KMS-11 (cell line): ENCODE measurements at regions not wholly inside any gene's neighbourhood (a gene's known extent, or its start where the extent isn't known, plus 50 kb on each side); places are given as distances from the start of the nearest gene placed in this dataset.

Source experiments
- H2AFZ ChIP-seq: fragments of 200-600 bp; sonication (generic); 2 replicates; pipeline ENCODE4 v1.6.1; 2016; ENCODE audit warnings: antibody characterized with exemption, mixed run types, low read depth
- H3K27ac ChIP-seq: fragments of 200-600 bp; sonication (generic); 2 replicates; pipeline ENCODE4 v1.6.1; 2016; ENCODE audit warnings: mild to moderate bottlenecking, mixed run types
- H3K27me3 ChIP-seq: fragments of 200-600 bp; sonication (generic); 2 replicates; pipeline ENCODE4 v1.6.1; 2017; ENCODE audit warnings: mild to moderate bottlenecking, low read depth, mixed run types, moderate library complexity; ENCODE audit not compliant: insufficient read depth
- H3K36me3 ChIP-seq: fragments of 200-600 bp; sonication (generic); 2 replicates; pipeline ENCODE4 v1.6.1; 2017; ENCODE audit warnings: mild to moderate bottlenecking, mixed run types; ENCODE audit not compliant: insufficient read depth
- H3K4me1 ChIP-seq: fragments of 200-600 bp; sonication (generic); 2 replicates; pipeline ENCODE4 v1.6.1; 2016; ENCODE audit warnings: mild to moderate bottlenecking, low read depth, mixed run types; ENCODE audit not compliant: poor library complexity, severe bottlenecking
- H3K4me2 ChIP-seq: fragments of 200-600 bp; sonication (generic); 2 replicates; pipeline ENCODE4 v1.7.0; 2016; ENCODE audit warnings: mild to moderate bottlenecking, mixed run types
- H3K4me3 ChIP-seq: fragments of 200-600 bp; sonication (generic); IDR thresholded peaks from 2 replicates; pipeline ENCODE4 v1.6.1; 2017; ENCODE audit warnings: low read depth, low read length, mixed read lengths; ENCODE audit not compliant: insufficient read depth
- H3K79me2 ChIP-seq: fragments of 200-600 bp; sonication (generic); 2 replicates; pipeline ENCODE4 v1.6.1; 2016; ENCODE audit warnings: low read depth, mixed run types; ENCODE audit not compliant: insufficient read depth
- H3K9ac ChIP-seq: fragments of 200-600 bp; sonication (generic); 2 replicates; pipeline ENCODE4 v1.6.1; 2016; ENCODE audit warnings: mild to moderate bottlenecking, mixed run types
- H4K20me1 ChIP-seq: fragments of 200-600 bp; sonication (generic); 2 replicates; pipeline ENCODE4 v1.6.1; 2016; ENCODE audit warnings: mild to moderate bottlenecking, mixed run types; ENCODE audit not compliant: insufficient read depth
- TF ChIP-seq, protein P1 (sequence below): fragments of 200-600 bp; sonication (generic); conservative IDR thresholded peaks from 2 replicates; pipeline ENCODE4 v1.6.1; 2017; ENCODE audit warnings: low read depth, mild to moderate bottlenecking, antibody characterized with exemption, low read length, moderate library complexity, mixed read lengths

DNA sequence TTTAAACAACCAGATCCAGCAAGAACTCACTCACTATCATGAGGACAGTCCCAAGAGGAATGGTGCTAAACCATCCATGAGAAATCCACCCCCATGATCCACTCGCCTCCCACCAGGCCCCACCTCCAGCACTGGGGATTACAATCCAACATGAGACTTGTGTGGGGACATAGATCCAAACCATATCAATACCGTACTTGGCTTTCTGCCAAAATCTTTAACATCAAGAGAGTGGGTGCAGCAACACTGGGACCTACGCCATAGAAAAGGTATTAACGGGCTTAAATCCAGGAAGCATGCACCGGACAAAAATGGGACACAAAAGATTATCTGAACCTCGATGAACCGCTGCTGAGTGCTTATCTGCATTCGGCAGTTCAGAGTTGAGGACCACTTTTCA is 322.3 kb upstream of the ARID1B start:
- no peaks in the 10 kb centered on the region for H3K79me2 ChIP-seq
- no peak overlapping the region for H3K4me2 ChIP-seq
- H3K4me1 ChIP-seq = no peaks in the 10 kb centered on the region
- no peak overlapping the region for H3K27ac ChIP-seq
- H4K20me1 ChIP-seq = no peaks in the 10 kb centered on the region
- no peaks in the 10 kb centered on the region for H3K36me3 ChIP-seq
- no peak overlapping the region for H2AFZ ChIP-seq
- H3K9ac ChIP-seq = no peak overlapping the region
- H3K27me3 ChIP-seq = no peaks in the 10 kb centered on the region
- TF ChIP-seq, protein P1, sequence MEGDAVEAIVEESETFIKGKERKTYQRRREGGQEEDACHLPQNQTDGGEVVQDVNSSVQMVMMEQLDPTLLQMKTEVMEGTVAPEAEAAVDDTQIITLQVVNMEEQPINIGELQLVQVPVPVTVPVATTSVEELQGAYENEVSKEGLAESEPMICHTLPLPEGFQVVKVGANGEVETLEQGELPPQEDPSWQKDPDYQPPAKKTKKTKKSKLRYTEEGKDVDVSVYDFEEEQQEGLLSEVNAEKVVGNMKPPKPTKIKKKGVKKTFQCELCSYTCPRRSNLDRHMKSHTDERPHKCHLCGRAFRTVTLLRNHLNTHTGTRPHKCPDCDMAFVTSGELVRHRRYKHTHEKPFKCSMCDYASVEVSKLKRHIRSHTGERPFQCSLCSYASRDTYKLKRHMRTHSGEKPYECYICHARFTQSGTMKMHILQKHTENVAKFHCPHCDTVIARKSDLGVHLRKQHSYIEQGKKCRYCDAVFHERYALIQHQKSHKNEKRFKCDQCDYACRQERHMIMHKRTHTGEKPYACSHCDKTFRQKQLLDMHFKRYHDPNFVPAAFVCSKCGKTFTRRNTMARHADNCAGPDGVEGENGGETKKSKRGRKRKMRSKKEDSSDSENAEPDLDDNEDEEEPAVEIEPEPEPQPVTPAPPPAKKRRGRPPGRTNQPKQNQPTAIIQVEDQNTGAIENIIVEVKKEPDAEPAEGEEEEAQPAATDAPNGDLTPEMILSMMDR = no peak
- no peak overlapping the region for H3K4me3 ChIP-seq

DNA sequence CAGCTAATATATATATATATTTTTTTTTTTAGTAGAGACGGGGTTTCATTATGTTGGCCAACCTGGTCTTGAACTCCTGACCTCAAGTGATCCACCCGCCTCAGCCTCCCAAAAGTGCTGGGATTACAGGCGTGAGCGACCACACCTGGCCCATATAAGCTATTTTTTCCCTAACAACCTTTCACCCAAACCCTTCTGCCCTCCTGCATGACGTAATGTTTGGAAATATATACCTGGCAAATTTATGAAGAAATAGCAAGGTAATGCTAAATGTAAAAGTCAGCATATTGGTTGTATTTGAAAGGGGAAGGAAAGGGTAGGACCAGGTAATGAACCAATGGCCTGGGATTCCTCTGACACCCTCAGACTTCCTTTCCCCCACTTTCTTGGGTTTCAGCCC is 325.5 kb upstream of the ARID1B start:
- H3K27ac ChIP-seq = no peak overlapping the region
- no peaks in the 10 kb centered on the region for H4K20me1 ChIP-seq
- no peak overlapping the region for H3K9ac ChIP-seq
- H3K4me1 ChIP-seq = no peaks in the 10 kb centered on the region
- no peak overlapping the region for H3K4me2 ChIP-seq
- H3K27me3 ChIP-seq = no peaks in the 10 kb centered on the region
- no peak overlapping the region for H3K4me3 ChIP-seq
- no peak overlapping the region for H2AFZ ChIP-seq
- no peaks in the 10 kb centered on the region for H3K36me3 ChIP-seq
- TF ChIP-seq, protein P1 = no peak
- H3K79me2 ChIP-seq = no peaks in the 10 kb centered on the region

DNA sequence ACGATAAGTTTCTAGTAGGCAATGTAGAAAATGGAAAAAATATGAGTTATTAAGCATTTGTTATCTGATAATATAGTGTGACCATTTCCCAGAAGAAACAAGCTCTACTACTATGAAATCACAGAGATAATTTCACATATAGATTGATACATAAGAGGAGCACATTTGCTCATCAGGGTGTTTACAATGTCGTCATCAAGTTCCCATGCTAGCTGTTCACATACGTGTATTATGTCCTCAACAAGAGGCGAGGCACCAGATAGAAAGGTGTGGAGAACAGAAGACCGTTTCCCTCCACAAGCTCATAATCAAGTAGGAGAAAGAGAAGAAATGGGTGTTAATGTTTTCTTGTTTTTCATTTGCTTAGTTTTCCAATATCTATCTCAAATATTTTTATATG is 326.1 kb upstream of the ARID1B start:
- Histone ChIP-seq H3K4me3 (no peak overlapping the region), H3K4me2 (no peak overlapping the region), H3K27ac (no peak overlapping the region), H3K79me2 (no peaks in the 10 kb centered on the region), H3K9ac (no peak overlapping the region), H4K20me1 (no peaks in the 10 kb centered on the region), H3K4me1 (no peaks in the 10 kb centered on the region), H3K36me3 (no peaks in the 10 kb centered on the region), H3K27me3 (no peaks in the 10 kb centered on the region), H2AFZ (no peak overlapping the region)
- TF ChIP-seq, protein P1 = no peak

DNA sequence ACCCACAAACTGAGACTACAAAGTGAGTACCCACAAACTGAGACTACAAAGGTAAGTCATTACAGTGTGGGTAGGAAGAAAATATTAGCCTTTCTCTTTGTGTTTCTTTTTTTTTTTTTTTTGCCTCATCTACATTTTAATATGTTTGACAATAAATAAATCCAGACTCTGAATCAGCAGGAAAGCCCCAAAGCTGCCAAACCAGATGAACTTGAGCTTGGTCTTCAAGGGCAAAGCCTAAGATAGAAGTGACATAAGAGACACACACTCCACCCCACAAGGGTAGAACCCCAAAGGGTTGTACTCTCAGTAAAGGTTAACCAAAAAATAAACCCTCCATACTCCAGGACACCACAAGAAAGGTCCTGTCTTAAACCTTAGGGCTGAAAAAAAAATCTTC is 326.8 kb upstream of the ARID1B start:
- Histone ChIP-seq H3K9ac (no peak overlapping the region), H3K36me3 (no peaks in the 10 kb centered on the region), H2AFZ (no peak overlapping the region), H3K4me2 (no peak overlapping the region), H3K4me1 (no peaks in the 10 kb centered on the region), H3K27me3 (no peaks in the 10 kb centered on the region), H4K20me1 (no peaks in the 10 kb centered on the region), H3K27ac (no peak overlapping the region), H3K4me3 (no peak overlapping the region), H3K79me2 (no peaks in the 10 kb centered on the region)
- TF ChIP-seq, protein P1 = no peak

DNA sequence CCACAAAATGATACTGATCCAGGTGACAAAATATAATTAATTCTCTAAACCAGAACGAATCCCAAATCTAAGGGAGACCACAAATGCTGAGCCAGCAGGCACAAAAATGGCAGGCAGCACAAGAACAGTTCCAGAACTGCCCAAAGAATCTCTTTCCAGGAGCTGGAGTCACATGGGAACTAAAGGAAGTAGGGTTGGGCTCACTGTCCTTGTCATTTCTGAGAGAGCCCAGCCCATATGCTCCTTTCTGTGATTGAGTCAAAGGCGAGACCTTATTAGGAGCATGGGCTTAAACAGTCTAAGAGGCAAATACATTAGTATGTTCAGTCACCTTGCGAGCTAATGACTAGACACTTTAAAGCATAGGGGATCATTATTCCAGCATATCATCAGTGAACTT is 327.6 kb upstream of the ARID1B start:
- no peak overlapping the region for H3K4me2 ChIP-seq
- H4K20me1 ChIP-seq = no peaks in the 10 kb centered on the region
- H3K36me3 ChIP-seq = no peaks in the 10 kb centered on the region
- H3K9ac ChIP-seq = no peak overlapping the region
- H3K4me1 ChIP-seq = no peaks in the 10 kb centered on the region
- H3K27me3 ChIP-seq = no peaks in the 10 kb centered on the region
- no peaks in the 10 kb centered on the region for H3K79me2 ChIP-seq
- TF ChIP-seq, protein P1 = no peak
- H3K4me3 ChIP-seq = no peak overlapping the region
- H3K27ac ChIP-seq = no peak overlapping the region
- no peak overlapping the region for H2AFZ ChIP-seq
